ENCODE measurements at regions not wholly inside any gene's neighbourhood (a gene's known extent, or its start where the extent isn't known, plus 50 kb on each side); places are given as distances from the start of the nearest gene placed in this dataset.

DNA sequence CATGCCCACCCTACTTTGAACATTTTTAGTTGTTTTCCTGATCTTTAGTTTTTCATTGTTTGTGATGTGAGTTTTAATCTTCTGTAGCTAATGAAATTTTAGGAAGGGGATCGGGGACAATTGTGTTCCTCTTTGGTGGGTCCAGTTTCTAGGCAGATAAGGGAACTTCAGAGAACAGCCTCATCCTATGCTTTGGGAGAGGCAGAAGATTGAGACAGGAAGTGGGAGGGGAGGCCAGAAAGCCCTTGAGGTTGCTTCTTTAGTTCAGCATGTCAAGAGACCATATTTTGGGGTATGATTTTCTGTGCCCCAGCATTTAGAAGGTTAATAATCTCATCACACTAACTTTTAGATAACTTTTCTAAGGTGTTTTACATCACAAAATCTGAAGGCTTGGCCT is 191.0 kb downstream of the TANC2 start:
- no peak for DNase-seq
- Histone ChIP-seq H3K27me3 (no peaks in the 10 kb centered on the region), H3K27ac (no peak overlapping the region), H3K4me3 (no peak overlapping the region), H3K9me3 (replicated peaks) (no peaks in the 10 kb centered on the region), H3K36me3 (peaks cover 2% of the 10 kb centered on the region; the same call in 1 of the 2 replicates), H3K4me1 (peaks cover 2% of the 10 kb centered on the region; the same call in 1 of the 2 replicates)

DNA sequence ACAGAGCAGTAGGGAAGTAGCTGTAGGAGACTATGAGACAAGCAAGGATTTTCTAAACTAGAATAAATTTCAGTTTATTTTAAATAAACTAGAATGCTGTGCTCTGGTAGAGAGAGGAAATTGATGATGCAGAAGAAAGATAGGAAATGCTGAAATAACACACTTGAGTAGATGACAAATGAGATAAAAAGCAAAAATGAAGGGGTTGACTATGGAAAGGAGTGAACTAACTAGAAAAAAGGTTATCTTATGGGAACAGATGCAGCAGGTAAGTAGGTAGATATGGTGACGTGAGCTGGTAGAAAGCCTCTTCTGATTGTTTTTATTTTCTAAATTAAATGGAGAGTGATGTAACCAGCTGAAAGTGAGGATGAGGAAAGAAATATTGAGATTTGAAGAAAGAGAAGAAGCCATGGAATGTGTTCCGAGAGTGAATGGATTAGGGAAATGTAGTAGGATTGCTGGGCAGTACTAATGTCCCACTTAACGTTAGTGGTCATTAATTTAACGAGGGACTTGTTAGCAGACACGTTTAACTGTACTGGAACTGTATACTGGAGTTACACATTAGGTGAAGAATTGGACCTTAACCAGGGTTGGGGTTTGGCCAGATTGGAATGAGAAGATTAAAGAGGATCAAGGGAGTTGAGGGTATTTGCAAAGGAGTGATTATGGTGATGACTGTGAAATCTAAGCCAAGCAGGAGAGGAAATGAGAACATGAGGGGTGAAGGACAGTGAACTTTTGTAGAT is 196.5 kb downstream of the TANC2 start:
- Histone ChIP-seq H3K27me3 (no peaks in the 10 kb centered on the region), H3K36me3 (peaks cover 2% of the 10 kb centered on the region; the same call in 1 of the 2 replicates), H3K27ac (no peak overlapping the region), H3K4me3 (no peak overlapping the region), H3K9me3 (replicated peaks) (no peaks in the 10 kb centered on the region), H3K4me1 (0 out of 2 replicates have a peak, but pooled peaks cover 2% of the 10 kb centered on the region)
- no peak for DNase-seq

DNA sequence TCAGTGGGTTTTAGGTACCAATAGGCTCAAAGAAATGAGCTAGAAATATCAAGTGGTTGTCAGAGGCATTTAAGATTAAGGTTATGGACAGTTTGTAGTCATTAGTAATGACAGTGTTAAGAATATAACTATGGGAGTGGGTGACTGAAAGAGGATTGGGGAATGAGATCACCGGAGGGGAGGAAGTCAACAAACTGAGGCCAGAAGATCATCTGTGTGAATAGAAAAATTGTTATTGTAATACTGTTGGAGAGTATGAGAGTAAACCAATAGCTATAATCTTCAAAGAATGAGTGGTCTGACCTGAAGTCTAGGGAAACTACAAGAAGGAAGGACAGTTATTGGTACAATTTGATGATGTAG is 197.1 kb downstream of the TANC2 start:
- Histone ChIP-seq H3K4me1 (0 out of 2 replicates have a peak, but pooled peaks cover 2% of the 10 kb centered on the region), H3K27me3 (no peaks in the 10 kb centered on the region), H3K27ac (no peak overlapping the region), H3K9me3 (replicated peaks) (no peaks in the 10 kb centered on the region), H3K36me3 (no peaks in the 10 kb centered on the region), H3K4me3 (no peak overlapping the region)
- no peak for DNase-seq

DNA sequence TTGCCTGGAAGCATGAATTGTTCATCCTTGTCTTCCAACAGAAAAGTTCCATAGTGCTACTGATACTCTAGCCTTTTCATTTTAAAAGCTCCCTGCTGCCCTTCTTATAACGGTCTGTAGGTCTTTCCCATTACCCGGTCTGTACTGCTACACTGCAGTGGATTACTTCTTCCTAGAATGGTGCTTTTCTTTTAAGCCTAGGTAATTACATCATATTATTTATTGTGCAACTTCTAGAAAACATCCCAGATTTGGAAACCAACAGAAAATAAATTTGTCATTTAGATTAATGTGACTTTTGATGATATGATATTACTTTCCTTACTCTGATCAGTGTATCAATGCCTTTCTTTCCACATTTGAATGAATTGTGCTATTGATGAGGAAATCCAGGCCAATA is 199.4 kb downstream of the TANC2 start:
- no peaks in the 10 kb centered on the region for H3K9me3 ChIP-seq (replicated peaks)
- no peaks in the 10 kb centered on the region for H3K27me3 ChIP-seq
- H3K36me3 ChIP-seq = no peaks in the 10 kb centered on the region
- no peak overlapping the region for H3K4me3 ChIP-seq
- H3K27ac ChIP-seq = no peak overlapping the region
- 0 out of 2 replicates have a peak, but pooled peaks cover 2% of the 10 kb centered on the region for H3K4me1 ChIP-seq
- no peak for DNase-seq

DNA sequence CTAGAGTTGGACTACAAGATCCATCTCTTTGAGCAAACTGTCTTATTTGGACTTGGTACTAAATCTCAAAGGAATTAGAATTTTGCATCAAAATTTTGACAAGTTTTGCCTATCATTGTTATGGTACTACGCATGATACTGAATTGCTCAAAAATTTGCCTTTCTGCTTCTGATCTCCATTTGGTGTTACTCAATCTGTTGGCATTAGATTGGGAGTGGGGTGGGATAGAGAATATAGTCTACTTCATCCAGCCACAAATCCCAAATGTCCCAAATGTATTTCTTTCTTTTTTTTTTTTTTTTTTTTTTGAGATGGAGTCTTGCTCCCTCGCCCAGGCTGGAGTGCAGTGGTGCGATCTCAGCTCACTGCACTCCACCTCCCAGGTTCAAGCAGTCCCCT is 204.8 kb downstream of the TANC2 start:
- no peaks in the 10 kb centered on the region for H3K36me3 ChIP-seq
- H3K4me1 ChIP-seq = no peaks in the 10 kb centered on the region
- no peak for DNase-seq
- H3K27ac ChIP-seq = no peak overlapping the region
- H3K27me3 ChIP-seq = no peaks in the 10 kb centered on the region
- no peak overlapping the region for H3K4me3 ChIP-seq
- H3K9me3 ChIP-seq (replicated peaks) = no peaks in the 10 kb centered on the region

DNA sequence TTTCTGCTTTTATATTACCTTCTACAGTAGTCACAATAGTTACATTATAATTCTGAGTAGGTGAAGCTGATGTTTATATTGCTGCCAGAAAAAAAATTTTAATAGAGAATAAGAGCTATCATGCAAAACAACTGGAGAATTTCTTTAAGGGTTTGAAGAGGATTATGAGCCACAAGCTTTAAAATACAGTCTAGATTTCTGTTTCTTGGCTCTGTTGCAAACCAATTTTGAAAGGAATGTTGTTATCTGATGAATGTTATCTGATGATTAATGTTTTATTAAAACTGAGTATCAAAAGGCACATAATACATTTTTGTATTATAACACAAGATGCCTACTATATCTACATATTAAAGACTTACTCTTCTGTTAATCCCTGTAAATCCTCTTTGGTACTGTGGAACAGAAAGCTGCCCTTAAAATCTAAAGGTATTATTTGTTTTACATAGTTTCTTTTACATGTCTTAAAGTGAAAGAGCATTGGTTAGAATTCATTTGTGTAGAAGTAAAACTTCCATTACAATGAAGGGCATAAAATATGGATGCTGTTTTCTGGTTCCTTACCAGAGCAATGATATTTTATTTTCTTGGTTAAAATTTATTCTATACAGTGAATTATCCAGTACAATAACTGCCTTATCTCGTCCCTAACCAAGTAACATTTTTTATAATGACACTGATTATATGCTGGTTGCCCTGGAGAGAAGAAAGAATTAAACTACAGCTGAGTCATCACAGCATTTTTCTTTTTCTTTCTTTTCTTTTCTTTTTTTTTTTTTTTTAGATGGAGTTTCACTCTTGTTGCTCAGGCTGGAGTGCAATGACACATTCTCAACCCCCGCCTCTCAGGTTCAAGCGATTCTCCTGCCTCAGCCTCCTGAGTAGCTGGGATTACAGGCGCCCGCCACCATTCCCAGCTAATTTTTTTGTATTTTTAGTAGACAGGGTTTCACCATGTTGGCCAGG is 205.7 kb downstream of the TANC2 start:
- Histone ChIP-seq H3K36me3 (no peaks in the 10 kb centered on the region), H3K4me1 (no peaks in the 10 kb centered on the region), H3K9me3 (replicated peaks) (no peaks in the 10 kb centered on the region; the same call in 1 of the 2 replicates), H3K4me3 (no peak overlapping the region), H3K27me3 (no peaks in the 10 kb centered on the region), H3K27ac (no peak overlapping the region)
- DNase-seq = no peak

DNA sequence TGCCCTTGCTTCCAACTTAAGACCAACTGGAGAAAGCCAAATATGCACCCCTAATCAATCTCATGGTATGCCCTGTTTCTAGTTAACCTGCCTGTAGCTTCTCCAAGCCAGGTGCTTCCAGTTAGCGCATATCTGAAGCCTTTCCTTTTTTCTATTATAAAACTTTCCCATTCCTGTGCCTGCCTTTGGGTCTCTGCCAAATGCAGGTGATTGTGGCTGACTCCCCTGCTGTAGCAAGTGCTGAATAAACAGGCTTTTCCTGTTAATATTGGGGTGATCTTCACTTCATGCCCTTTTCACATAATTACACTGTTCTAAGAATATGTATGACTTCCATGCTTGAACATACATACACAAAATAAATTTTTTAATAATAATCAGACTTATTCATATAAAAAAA is 207.4 kb downstream of the TANC2 start:
- Histone ChIP-seq H3K4me3 (no peak overlapping the region), H3K27ac (no peak overlapping the region)
- DNase-seq = no peak

DNA sequence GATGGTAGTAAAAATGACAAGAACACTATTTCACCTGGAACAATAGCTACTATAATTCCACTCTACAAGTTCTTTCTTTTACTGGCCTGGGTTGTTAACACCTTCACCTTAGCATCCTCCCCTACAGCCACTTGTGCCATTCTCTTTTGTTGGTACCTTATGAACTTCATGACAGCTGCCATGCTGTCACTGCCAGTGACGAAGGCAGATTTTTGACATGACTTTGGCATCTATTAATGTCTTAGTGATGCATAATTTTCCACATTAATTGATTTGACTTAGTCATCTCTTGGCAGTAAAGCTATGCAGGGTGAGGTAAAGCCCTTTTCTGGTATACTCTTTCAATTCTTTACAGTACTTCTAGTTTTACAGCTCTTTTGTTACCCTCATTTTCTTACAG is 207.9 kb downstream of the TANC2 start:
- no peak for DNase-seq
- no peaks in the 10 kb centered on the region; the same call in 1 of the 2 replicates for H3K4me1 ChIP-seq
- H3K36me3 ChIP-seq = no peaks in the 10 kb centered on the region
- no peak overlapping the region for H3K27ac ChIP-seq
- H3K9me3 ChIP-seq (replicated peaks) = no peaks in the 10 kb centered on the region; the same call in 1 of the 2 replicates
- no peak overlapping the region for H3K4me3 ChIP-seq
- no peaks in the 10 kb centered on the region for H3K27me3 ChIP-seq

More for the DNA sequence above, 207.4 kb downstream of the TANC2 start:
- H3K36me3 ChIP-seq = no peaks in the 10 kb centered on the region
- H3K27me3 ChIP-seq = no peaks in the 10 kb centered on the region
- no peaks in the 10 kb centered on the region; the same call in 1 of the 2 replicates for H3K9me3 ChIP-seq (replicated peaks)
- no peaks in the 10 kb centered on the region; the same call in 1 of the 2 replicates for H3K4me1 ChIP-seq

DNA sequence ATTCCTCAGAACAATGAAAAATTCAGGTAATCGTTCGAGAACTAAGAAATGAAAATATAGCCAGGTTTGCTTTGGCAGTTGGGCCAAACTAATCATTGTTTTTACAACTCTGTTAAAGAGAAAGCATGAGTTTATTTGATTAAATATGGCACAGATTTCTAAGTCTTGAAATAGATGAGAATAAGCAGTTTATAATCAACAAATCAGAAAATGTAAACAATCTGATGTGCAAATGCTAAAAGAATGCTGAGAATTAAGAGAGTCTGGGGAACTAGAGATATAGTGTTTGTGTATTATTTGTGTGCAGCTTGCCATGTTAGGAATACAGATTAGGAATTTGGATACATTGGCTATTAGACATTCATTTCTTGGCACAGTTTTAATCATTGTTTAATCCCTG is 212.5 kb downstream of the TANC2 start:
- no peak overlapping the region for H3K27ac ChIP-seq
- no peak for DNase-seq
- no peaks in the 10 kb centered on the region for H3K27me3 ChIP-seq
- H3K4me3 ChIP-seq = no peak overlapping the region
- no peaks in the 10 kb centered on the region; the same call in 1 of the 2 replicates for H3K36me3 ChIP-seq
- no peaks in the 10 kb centered on the region; the same call in 1 of the 2 replicates for H3K9me3 ChIP-seq (replicated peaks)
- H3K4me1 ChIP-seq = peaks cover 3% of the 10 kb centered on the region

DNA sequence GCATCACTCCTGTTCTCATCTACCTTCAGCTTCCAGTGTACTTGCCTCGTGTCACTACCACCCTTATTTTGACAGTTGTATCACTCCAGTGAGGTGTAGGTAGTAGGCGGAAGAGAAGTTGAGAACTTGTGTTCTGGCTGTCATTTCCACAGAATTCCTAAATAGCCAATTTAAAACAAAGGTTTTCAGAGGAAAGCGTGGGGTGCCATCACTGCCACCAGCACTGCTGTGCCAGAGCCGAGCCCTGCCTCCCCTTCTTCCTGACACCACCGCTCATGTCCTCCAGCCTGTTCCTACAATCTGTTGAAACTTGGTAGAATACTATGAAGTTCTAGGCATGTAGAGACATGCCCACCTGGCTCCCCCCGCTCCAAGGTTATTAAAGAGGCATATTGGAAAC is 215.8 kb downstream of the TANC2 start:
- Histone ChIP-seq H3K27me3 (no peaks in the 10 kb centered on the region), H3K9me3 (replicated peaks) (no peaks in the 10 kb centered on the region), H3K4me3 (no peak overlapping the region), H3K36me3 (no peaks in the 10 kb centered on the region; the same call in 1 of the 2 replicates), H3K4me1 (peaks cover 3% of the 10 kb centered on the region), H3K27ac (no peak overlapping the region)
- DNase-seq = no peak

DNA sequence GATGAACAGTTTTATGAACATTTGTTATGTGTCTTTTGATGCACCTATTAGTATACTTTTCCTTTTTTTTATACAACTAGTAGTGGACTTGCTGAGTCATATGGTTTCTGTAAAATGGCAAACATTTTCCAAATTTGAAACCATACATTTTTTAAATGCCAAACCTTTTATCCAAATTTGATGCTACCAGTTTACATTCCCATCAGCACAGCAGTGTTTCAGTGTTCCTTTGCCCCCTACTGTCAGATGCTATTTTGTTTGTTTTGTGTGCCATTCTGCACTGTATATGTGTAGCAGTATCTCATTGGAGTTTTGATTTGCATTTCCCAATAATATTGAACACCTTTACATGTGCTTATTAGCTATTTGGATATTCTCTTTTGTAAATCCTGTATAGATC is 219.4 kb downstream of the TANC2 start:
- Histone ChIP-seq H3K27me3 (no peaks in the 10 kb centered on the region), H3K4me1 (peaks cover 3% of the 10 kb centered on the region; the same call in 1 of the 2 replicates), H3K9me3 (replicated peaks) (no peaks in the 10 kb centered on the region), H3K4me3 (no peak overlapping the region), H3K36me3 (no peaks in the 10 kb centered on the region; the same call in 1 of the 2 replicates), H3K27ac (no peak overlapping the region)
- no peak for DNase-seq

DNA sequence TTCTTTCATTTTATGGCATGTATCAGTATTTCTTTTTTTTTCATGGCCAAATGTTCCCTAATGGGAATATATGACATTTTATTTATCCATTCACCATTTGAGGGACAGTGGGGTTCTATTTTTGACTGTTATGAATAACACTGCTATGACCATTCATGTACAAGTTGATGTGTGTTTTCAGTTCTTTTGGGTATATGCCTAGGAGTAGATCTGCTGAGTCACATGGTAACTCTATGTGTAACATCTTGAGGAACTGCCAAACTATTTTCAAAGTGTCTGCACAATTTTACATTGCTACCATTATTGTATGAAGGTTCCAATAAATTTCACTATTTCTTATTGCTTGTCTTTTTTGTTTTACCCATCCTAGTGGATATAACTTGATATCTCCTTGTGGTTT is 223.0 kb downstream of the TANC2 start:
- H3K36me3 ChIP-seq = no peaks in the 10 kb centered on the region; the same call in 1 of the 2 replicates
- no peak for DNase-seq
- H3K27ac ChIP-seq = no peak overlapping the region
- H3K9me3 ChIP-seq (replicated peaks) = no peaks in the 10 kb centered on the region
- H3K4me1 ChIP-seq = no peaks in the 10 kb centered on the region
- H3K27me3 ChIP-seq = no peaks in the 10 kb centered on the region
- no peak overlapping the region for H3K4me3 ChIP-seq

DNA sequence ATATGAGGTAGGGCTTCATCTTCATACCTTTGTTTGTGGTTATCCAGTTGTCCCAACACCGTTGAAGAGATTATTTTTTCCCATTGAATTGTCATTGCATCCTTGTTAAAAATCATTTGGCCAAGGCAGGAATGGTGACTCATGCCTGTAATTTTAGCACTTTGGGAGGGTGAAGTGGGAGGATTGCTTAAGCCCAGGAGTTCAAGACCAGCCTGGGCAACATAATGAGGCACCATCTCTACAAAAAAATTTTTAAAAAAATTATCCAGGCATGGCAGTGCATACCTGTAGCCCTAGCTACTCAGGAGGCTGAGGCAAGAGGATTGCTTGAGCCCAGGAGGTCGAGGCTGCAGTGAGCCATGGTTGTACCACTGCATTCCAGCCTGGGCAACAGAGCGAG is 223.9 kb downstream of the TANC2 start:
- Histone ChIP-seq H3K36me3 (no peaks in the 10 kb centered on the region; the same call in 1 of the 2 replicates), H3K4me1 (no peaks in the 10 kb centered on the region), H3K9me3 (replicated peaks) (no peaks in the 10 kb centered on the region), H3K4me3 (no peak overlapping the region), H3K27ac (no peak overlapping the region), H3K27me3 (no peaks in the 10 kb centered on the region)
- no peak for DNase-seq

DNA sequence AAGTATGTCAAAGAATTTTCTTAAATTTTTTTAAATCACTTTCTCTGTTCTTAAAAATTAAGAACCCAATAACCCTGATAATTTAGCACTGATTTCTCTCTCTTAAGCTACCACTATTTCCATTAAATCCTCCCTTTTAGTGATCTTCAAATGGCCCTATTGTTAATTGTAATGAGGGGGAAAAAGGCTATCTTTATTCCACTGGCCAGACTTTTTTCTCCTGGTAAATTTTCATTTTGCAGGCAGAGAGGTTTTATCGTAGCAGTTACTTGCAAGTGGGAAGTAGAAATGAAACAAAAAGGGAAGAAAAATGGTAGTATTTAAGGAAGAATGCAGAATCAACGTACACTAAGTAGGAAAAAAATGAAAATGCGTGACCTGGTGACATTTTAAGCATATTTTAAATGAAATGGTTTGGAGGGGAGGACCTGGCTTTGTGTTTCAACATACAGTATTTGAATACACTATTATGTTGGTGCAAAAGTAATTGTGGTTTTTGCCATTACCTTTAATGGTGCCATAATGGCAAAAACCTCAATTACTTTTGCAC is 224.9 kb downstream of the TANC2 start:
- H3K9me3 ChIP-seq (replicated peaks) = no peaks in the 10 kb centered on the region
- H3K4me1 ChIP-seq = no peaks in the 10 kb centered on the region
- DNase-seq = no peak
- H3K4me3 ChIP-seq = no peak overlapping the region
- no peaks in the 10 kb centered on the region; the same call in 1 of the 2 replicates for H3K36me3 ChIP-seq
- no peak overlapping the region for H3K27ac ChIP-seq
- no peaks in the 10 kb centered on the region for H3K27me3 ChIP-seq

DNA sequence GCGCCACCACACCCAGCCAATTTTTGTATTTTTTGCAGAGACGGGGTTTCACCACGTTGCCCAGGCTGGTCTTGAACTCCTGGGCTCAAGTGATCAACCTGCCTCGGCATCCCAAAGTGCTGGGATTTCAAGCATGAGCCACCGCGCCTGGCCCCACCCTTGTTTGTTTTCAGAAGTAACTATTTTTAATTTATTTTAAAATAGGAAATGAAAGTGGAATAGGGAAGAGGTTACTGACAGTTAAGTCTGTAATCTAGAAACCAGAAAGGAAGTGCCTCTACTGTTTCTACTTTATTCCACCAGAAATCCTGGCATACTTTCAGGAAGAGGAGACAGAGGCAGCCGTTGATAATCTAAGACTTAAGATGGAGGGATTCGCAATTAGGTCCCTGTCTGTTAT is 225.6 kb downstream of the TANC2 start:
- Histone ChIP-seq H3K4me1 (no peaks in the 10 kb centered on the region), H3K9me3 (replicated peaks) (no peaks in the 10 kb centered on the region), H3K27me3 (no peaks in the 10 kb centered on the region), H3K36me3 (no peaks in the 10 kb centered on the region; the same call in 1 of the 2 replicates), H3K27ac (no peak overlapping the region), H3K4me3 (no peak overlapping the region)
- DNase-seq = no peak
